Keratinocyte (primary cell): ENCODE measurements at regions not wholly inside any gene's neighbourhood (a gene's known extent, or its start where the extent isn't known, plus 50 kb on each side); places are given as distances from the start of the nearest gene placed in this dataset.

Source experiments
- DNase-seq: peaks from one replicate; pipeline ENCODE4 v3.0.0-alpha.2; 2011; ENCODE audit warnings: low read depth, missing footprints, low spot score
- FAIRE-seq: peaks from 2 replicates; lab custom pipeline; 2011; peaks lifted over from hg19 to GRCh38; lab: Jason Lieb, UNC
- H2AFZ ChIP-seq: 2 replicates; pipeline ENCODE4 v1.6.0; 2012; ENCODE audit warnings: low read length, control low read depth, inconsistent platforms; ENCODE audit not compliant: control insufficient read depth
- H3K27ac ChIP-seq: 2 replicates; pipeline ENCODE4 v1.5.1; 2011; ENCODE audit warnings: low read length; ENCODE audit not compliant: control insufficient read depth, insufficient read depth
- H3K27me3 ChIP-seq: 3 replicates; pipeline ENCODE4 v1.6.0; 2011; ENCODE audit warnings: low read length; ENCODE audit not compliant: control insufficient read depth, insufficient read depth; ENCODE audit errors: extremely low read depth
- H3K36me3 ChIP-seq, 2 experiments: 2 replicates in 1 of 2; 3 replicates in 1 of 2; pipeline ENCODE4 v1.5.1; 2011; ENCODE audit warnings: low read length in 2 of 2, mild to moderate bottlenecking in 1 of 2; ENCODE audit not compliant: control insufficient read depth in 2 of 2, insufficient read depth in 2 of 2; ENCODE audit errors: extremely low read depth in 1 of 2
- H3K4me1 ChIP-seq: 3 replicates; pipeline ENCODE4 v1.5.1; 2011; ENCODE audit warnings: low read length; ENCODE audit not compliant: control insufficient read depth, insufficient read depth; ENCODE audit errors: extremely low read depth
- H3K4me2 ChIP-seq: 3 replicates; pipeline ENCODE4 v1.6.0; 2011; ENCODE audit warnings: low read depth, low read length; ENCODE audit not compliant: control insufficient read depth, insufficient read depth; ENCODE audit errors: extremely low read depth
- H3K4me3 ChIP-seq, 3 experiments: fragments of 200-600 bp in 1 of 3; sonication (generic) in 1 of 3; 2 replicates in 2 of 3; 3 replicates in 1 of 3; pipeline ENCODE4 v1.5.1; 2011 to 2016; ENCODE audit warnings: low read length in 3 of 3, mild to moderate bottlenecking in 3 of 3, control low read depth in 2 of 3, inconsistent platforms in 1 of 3, low read depth in 1 of 3, mixed read lengths in 1 of 3, mixed run types in 1 of 3, moderate library complexity in 1 of 3; ENCODE audit not compliant: control insufficient read depth in 2 of 3, insufficient read depth in 2 of 3; ENCODE audit errors: extremely low read depth in 1 of 3
- H3K79me2 ChIP-seq: 2 replicates; pipeline ENCODE4 v1.6.0; 2012; ENCODE audit warnings: low read length; ENCODE audit not compliant: control insufficient read depth, insufficient read depth
- H3K9ac ChIP-seq: 3 replicates; pipeline ENCODE4 v1.6.0; 2011; ENCODE audit warnings: low read length; ENCODE audit not compliant: control insufficient read depth, insufficient read depth; ENCODE audit errors: extremely low read depth
- H3K9me1 ChIP-seq: 3 replicates; pipeline ENCODE4 v1.6.0; 2011; ENCODE audit warnings: low read length; ENCODE audit not compliant: control insufficient read depth, insufficient read depth; ENCODE audit errors: extremely low read depth
- H3K9me3 ChIP-seq: 2 replicates; pipeline ENCODE4 v1.5.1; 2012; ENCODE audit warnings: low read depth, low read length; ENCODE audit not compliant: control insufficient read depth
- H4K20me1 ChIP-seq: 3 replicates; pipeline ENCODE4 v1.6.0; 2011; ENCODE audit warnings: low read length; ENCODE audit not compliant: control insufficient read depth, insufficient read depth; ENCODE audit errors: extremely low read depth
- EZH2 ChIP-seq: IDR thresholded peaks from one replicate; pipeline ENCODE4 v1.6.1; 2012; ENCODE audit warnings: inconsistent platforms, mild to moderate bottlenecking, low read length, moderate library complexity
- dilution Hi-C: fragments of 300-500 bp; cut with MboI; formaldehyde crosslinking; loops from one replicate; pipeline ENCODE4 v1.7.0; 2020; ENCODE audit warnings: low sequenced_read_pairs; ENCODE audit not compliant: extremely low pct_ligation_motif_present
- TF ChIP-seq, protein P1 (sequence below), 3 experiments: IDR thresholded peaks in 1 of 3; conservative IDR thresholded peaks in 1 of 3; optimal IDR thresholded peaks in 1 of 3; 2 replicates in 2 of 3; 3 replicates in 1 of 3; pipeline versions ENCODE3 to v1.5.1; 2011; ENCODE audit warnings: low read length in 3 of 3, mild to moderate bottlenecking in 3 of 3, moderate library complexity in 2 of 3, control low read depth in 1 of 3, inconsistent platforms in 1 of 3; ENCODE audit not compliant: insufficient read depth in 2 of 3; ENCODE audit errors: extremely low read depth in 1 of 3

GRCh38 chr10:78146200-78146599 lies 112.5 kb downstream of the RPS24 start:
- no peaks in the 10 kb centered on the region for H3K79me2 ChIP-seq
- no peaks in the 10 kb centered on the region for H3K9me3 ChIP-seq
- no peaks in the 10 kb centered on the region for H4K20me1 ChIP-seq
- no peaks in the 10 kb centered on the region for H3K9me1 ChIP-seq
- dilution Hi-C loops: no loop called here
- TF ChIP-seq, protein P1, sequence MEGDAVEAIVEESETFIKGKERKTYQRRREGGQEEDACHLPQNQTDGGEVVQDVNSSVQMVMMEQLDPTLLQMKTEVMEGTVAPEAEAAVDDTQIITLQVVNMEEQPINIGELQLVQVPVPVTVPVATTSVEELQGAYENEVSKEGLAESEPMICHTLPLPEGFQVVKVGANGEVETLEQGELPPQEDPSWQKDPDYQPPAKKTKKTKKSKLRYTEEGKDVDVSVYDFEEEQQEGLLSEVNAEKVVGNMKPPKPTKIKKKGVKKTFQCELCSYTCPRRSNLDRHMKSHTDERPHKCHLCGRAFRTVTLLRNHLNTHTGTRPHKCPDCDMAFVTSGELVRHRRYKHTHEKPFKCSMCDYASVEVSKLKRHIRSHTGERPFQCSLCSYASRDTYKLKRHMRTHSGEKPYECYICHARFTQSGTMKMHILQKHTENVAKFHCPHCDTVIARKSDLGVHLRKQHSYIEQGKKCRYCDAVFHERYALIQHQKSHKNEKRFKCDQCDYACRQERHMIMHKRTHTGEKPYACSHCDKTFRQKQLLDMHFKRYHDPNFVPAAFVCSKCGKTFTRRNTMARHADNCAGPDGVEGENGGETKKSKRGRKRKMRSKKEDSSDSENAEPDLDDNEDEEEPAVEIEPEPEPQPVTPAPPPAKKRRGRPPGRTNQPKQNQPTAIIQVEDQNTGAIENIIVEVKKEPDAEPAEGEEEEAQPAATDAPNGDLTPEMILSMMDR (optimal IDR thresholded peaks at IDR 0.05 in 1 of 3, IDR thresholded peaks at IDR 0.05 in 1 of 3, conservative IDR thresholded peaks at IDR 0.05 in 1 of 3; ENCODE audit: extremely low read depth in 1 of 3, insufficient read depth in 2 of 3, low read length in 3 of 3): no peak
- TF ChIP-seq EZH2: no peak
- no peak overlapping the region for H3K27ac ChIP-seq
- no peaks in the 10 kb centered on the region for H3K36me3 ChIP-seq
- H3K27me3 ChIP-seq: no peaks in the 10 kb centered on the region
- FAIRE-seq (no peak), DNase-seq (no peak)
- H3K4me2 ChIP-seq: no peak overlapping the region
- no peaks in the 10 kb centered on the region for H3K4me1 ChIP-seq
- H3K4me3 ChIP-seq: no peak overlapping the region
- no peak overlapping the region for H3K9ac ChIP-seq
- H2AFZ ChIP-seq: no peak overlapping the region

- dilution Hi-C loops: no loop called here
- H3K4me1 ChIP-seq: no peaks in the 10 kb centered on the region
- H3K9ac ChIP-seq: no peak overlapping the region
- H3K27me3 ChIP-seq: no peaks in the 10 kb centered on the region
- no peaks in the 10 kb centered on the region for H3K79me2 ChIP-seq
- no peak overlapping the region for H2AFZ ChIP-seq
- DNase-seq (no peak), FAIRE-seq (no peak)
- TF ChIP-seq, protein P1 (optimal IDR thresholded peaks at IDR 0.05 in 1 of 3, IDR thresholded peaks at IDR 0.05 in 1 of 3, conservative IDR thresholded peaks at IDR 0.05 in 1 of 3; ENCODE audit: extremely low read depth in 1 of 3, insufficient read depth in 2 of 3, low read length in 3 of 3): no peak
- no peak for TF ChIP-seq EZH2
- H3K9me1 ChIP-seq: no peaks in the 10 kb centered on the region
- H3K27ac ChIP-seq: no peak overlapping the region
- H4K20me1 ChIP-seq: no peaks in the 10 kb centered on the region
- no peak overlapping the region for H3K4me3 ChIP-seq
- H3K36me3 ChIP-seq: no peaks in the 10 kb centered on the region
- no peaks in the 10 kb centered on the region for H3K9me3 ChIP-seq
- no peak overlapping the region for H3K4me2 ChIP-seq
These were observed 113.5 kb downstream of the RPS24 start for GRCh38 chr10:78147202-78147601.
